GM19025 (cell line): ENCODE measurements at regions not wholly inside any gene's neighbourhood (a gene's known extent, or its start where the extent isn't known, plus 50 kb on each side); places are given as distances from the start of the nearest gene placed in this dataset.
"Not testable (repeated sequence)": the region's sequence is repeated elsewhere in the genome, so short reads cannot be mapped to it uniquely, and the experiment has no call there.

Source experiments
- ATAC-seq: cut with Tn5 transposase; IDR thresholded peaks from one replicate; pipeline ENCODE4 v1.9.1; 2021; ENCODE audit warnings: mild to moderate bottlenecking, low read depth, moderate library complexity; ENCODE audit not compliant: unreplicated experiment

DNA sequence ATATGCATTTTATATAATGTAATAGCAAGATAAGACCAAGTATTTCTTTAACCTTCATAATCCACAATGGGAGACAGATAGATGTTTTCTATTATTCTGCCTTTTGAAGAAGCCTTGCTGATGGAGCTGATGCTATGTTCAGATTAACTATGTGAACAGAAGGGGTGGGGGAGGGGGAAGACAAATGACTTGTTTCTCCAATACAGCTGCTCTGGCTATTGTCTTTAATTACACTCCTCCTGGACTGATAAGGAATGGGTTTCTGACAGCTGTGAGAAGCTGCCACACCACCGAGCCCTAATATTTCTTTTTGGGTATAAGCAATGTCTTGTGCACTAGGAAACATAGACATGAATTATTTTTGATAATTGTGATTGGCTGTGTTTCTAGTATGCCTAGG is 62.0 kb downstream of the CAVIN4 start:
- no peak for ATAC-seq

DNA sequence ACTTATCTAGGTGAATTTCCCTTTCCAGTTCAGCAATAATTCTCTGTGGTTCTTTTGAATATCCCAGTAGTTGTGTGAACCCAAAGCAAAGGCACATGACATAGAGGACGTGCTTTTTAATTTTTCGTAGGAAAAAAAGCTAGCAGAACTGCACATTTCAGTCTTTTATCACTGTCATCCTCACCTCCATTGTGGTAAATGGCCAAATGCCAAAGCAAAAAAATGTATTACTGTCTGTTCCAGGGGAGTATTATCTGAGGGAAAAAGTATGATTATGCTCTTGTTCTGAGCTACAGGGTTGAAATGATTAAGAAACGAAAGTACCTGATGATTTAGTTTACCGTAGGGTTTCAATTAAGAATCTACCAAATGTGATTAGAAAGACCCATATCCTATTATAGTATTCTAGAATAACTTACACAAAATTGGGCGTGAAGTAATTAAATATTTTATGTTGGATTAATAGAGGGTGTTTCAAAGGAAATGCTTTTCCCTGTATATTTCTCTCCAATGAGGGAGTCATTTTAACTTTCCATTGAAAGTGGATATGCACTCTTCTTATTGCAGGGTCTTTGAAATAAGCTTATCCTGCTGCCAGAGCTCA is 62.7 kb downstream of the CAVIN4 start:
- ATAC-seq: no peak

DNA sequence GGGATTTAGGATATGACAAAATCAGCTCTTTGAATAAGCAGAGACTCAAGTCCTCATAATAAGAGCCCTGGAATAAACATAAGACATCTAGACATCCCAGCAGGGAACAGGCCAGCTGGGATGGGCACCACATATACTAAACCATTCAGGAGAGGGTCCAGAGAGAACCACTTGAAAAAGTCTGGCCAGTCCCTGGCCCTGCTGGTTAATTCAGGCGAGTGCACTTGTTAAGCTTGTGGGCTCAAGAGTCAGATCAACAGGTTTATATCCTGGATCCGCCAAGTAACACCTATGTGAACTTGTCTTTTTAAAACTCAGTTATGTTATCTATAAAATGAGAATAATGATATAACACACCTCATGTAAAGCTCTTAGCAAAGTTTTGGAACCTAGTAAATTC is 63.3 kb downstream of the CAVIN4 start:
- ATAC-seq: no peak

DNA sequence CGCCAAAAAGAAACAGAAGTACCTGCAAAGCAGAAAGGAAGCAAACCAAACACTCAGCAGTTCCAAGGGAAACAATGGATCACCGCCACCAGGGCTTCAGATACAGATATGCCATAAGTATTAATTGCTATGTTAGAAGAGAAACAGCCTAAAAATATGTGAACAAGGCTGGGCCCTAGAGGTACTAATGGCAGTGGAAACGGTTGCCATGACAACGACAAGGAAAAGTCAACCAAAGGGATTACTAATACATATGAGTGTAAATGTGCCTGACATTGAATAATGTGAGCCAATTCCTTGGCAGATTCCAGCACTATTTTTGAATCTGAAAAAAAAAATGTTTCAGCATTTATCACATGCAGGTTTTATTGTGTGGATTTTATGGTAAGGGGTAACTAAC is 75.0 kb downstream of the CAVIN4 start:
- ATAC-seq: no peak

DNA sequence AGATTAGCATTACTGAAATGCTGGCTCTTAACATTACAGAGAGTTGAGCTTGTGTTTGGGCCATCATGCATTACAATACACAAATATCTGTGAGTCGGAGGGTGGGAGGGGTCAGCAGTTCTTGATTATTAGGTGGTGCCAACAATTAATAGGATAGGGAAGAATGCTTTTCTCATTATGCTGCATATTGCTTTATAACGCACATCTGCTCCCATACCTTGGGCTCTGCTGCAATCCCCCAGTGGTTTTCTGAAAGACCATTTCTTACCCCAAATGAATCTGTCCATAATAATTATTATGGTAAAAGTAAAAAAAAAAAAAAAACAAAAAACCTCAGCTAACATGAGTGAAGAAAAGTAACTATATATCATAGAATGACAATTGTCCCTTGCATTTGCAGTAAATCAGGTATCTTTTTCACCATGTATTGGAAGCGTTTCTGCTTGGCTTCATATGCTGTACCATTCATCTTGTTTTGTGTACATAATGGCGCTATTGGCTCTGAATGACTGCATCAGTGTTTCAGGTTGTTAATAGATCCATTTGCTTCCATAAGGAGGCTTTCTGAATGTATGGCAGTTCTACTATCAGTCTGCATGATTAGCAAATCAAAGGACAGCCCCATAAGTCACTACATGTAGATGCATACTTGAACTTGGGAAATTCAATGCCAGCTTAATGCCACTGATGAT is 75.9 kb downstream of the CAVIN4 start:
- ATAC-seq: no peak

DNA sequence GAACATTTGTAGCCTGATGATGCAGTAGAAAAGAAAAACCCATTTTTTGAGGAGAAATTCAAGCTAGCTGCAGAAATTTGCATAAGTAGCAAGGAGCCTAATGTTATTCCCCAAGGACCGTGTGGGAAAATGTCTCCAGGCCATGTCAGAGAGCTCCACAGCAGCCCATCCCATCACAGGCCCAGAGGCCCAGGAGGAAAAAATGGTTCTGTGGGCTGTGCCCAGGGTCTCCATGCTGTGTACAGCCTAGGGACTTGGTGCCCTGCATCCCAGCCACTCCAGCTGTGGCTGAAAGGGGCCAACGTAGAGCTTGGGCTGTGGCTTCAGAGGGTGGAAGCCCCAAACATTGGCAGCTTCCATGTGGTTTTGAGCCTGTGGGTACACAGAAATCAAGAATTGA is 79.0 kb downstream of the CAVIN4 start:
- not testable (repeated sequence) for ATAC-seq

DNA sequence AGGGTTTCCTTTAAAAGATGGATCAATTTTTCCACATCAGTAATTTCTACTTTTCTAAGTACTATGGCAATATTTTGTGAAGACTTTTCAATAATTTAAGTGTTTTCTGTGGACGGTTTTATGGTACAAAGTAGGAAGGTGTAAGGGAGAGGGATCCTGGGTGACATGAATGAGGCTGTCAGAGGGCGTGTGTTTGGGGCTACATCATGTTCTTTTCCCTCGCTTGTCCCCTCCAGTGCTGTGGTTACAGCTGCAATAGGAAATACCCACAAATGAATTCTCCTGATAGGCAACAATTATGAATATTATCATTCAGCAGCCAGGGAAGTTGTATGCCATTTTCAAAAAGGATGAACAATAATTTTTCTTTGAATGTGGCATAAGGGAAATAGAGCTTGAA is 83.8 kb downstream of the CAVIN4 start:
- no peak for ATAC-seq

DNA sequence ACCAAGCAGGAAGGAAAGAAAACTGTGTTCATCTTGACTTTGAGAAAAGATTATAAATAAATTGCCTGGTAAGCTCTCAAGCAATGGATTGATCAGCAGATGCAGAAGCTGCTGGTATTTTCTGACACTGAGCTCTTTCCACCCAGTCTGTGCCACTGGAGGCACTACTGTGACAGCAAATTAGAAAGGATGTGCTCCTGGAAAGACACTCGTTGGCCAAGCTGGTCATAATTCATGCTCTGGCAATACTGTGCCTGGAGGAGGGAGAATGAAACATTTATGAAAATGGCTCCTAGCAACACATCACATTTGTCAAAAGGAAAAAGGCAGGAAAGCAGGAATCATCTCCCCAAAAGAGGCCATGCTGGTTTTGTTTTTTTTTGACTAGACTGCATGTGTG is 84.2 kb downstream of the CAVIN4 start:
- ATAC-seq: no peak

DNA sequence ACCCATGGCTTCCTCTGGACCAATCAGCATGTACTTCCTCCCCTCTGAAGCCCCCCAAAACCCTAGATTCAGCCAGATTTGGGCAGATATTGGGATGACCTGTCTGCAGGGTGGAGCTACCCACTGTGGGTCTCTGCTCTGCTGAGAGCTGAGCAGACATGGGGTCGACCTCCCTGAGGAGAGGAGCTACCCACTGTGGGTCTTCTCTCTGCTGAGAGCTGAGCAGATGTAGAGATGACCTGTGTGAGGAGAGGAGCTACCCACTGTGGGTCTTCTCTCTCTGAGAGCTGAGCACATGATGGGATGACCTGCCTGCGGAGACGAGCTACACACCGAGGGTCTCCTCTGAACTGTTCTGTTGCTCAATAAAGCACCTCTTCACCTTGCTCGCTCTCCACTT is 89.6 kb downstream of the CAVIN4 start:
- no peak for ATAC-seq

DNA sequence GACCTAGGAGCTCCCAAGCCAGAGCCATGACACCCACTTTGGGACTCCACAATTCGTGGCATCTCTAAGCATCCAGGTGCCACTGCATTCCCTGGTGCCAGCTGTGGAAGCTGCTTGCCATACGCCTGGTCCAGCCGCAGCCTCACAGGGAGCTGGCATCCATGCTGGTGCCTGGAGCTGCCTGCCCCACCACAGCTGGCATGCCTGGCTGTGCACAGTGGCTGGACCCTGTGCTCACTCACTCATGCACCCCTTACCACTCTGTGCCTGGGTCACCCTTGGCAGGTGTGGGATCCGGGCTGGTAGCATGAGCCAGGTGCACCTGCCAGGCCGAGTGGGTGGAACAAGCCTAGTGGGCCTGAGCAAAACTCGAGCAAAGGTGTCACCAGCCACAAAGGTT is 90.1 kb downstream of the CAVIN4 start:
- no peak for ATAC-seq

DNA sequence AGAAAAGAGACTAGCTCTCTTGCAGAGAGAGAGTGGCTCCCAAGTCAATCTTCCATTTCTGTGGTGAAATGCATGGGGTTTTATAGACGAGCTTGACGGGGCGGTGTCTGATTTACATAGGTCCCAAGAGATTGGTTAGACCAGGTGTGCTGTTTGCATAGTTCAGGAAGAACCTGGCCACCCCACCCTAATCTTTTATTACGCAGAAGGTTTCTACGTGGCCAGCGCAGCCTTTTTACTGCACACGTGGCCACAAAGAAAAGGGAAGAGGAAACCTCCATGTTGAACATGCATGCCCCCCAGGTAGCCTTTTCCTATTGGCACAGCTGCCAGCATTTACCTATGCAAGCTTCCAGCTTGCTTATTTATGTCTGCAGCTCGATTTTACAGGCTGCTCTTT is 92.1 kb downstream of the CAVIN4 start:
- no peak for ATAC-seq

DNA sequence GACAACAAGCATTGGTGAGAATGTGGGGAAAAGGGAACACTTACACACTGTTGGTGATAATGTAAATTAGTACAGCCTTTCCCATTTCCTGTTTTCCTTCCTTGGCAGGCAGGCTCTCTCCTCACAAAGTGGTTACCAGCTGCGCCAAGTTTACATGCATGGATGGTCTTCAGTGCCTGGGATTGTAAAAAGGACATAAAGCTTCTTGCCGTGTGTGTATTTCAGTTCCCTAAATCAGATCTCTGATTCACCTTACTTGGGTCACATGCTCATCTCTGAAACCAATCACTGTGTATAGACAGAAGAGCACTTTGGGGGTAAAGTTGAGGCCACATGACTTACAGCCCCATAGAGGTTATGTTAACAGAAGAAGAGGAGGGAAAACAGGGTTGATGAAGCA is 92.8 kb downstream of the CAVIN4 start:
- ATAC-seq: no peak

DNA sequence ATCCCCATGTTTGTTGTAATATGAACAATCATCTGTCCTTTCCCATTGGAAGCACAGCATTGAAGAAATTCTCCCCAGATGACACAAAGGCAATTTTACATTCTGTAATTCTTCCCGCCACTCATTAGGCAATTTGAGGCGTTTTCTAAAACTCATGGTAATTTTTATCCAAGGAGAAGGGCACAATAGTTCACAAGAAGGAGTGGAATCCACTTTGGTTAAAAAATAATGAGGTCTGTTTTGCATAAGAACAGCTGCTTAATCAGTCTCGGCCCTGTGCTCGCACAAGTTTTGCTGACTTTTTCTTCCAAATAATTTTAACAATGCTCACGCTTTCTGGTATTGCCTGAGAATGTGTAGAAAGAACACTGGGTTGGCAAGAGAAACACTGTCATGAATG is 94.0 kb downstream of the CAVIN4 start:
- no peak for ATAC-seq

DNA sequence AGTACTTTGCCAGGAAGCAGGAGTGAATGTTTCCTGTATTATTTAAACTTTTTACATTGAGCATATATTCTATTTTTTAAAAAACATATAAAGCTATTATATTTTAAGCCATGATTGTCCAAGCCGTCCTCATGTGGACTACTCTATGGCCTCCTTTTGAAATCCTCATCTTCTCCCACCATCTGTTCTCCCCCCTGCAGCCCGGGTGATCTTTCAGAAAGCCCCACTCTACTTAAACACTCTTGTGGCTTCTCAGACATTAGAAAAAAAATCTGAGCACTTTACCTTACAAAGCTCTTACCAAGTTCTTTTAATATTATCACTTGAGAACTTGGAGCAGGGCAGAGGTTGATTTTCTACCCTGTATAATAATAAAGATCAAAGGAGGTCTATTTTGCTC is 95.4 kb downstream of the CAVIN4 start:
- no peak for ATAC-seq

DNA sequence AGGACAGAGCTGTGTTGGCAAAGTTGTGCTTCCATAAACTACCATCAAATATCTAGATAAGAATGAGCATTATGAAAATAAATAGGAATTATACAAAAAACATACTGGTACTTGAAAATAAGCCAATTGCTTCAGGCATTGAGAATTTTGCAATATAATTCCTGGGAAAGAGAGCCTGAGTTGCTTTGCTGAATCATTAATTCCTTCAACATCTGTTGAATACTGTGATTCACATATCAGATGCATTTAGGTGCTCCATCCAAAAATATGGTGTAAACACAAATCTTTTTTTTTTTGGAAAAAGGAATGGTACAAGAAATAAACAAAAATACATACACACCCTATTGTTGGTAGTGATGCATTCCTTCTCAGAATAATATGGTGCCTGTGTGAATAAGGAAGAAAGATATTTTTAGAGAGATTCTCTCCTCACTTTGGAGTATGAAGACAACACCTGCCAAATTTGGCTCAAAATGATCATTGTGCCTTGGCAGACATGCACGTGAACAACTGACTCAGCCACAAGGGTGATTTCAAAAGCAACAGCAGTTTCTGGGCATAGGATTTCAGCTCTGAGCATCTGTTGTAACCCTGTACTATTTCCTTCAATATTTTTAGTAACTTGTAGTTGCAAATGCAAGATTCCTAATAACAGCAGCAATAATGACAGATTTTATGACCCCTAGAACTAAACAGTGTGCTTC is 96.7 kb downstream of the CAVIN4 start:
- no peak for ATAC-seq

DNA sequence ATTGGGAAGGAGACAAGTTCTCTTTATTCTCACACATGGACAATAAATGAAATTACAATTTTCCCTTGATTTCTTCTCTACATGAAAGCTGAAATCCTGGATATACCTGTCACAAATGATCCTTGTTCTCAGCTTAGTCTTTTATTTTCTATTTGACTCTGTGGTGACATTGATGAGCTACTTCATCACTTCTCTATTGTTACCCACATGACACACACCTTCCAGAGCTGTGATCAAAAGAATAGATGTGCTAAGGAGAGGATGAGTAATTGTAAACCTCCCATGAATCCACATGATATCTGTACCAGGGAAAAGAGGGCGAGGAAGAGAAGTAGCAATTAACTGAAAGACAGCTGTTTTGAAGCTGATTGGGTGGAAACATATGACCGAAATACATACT is 102.0 kb downstream of the CAVIN4 start:
- no peak for ATAC-seq

DNA sequence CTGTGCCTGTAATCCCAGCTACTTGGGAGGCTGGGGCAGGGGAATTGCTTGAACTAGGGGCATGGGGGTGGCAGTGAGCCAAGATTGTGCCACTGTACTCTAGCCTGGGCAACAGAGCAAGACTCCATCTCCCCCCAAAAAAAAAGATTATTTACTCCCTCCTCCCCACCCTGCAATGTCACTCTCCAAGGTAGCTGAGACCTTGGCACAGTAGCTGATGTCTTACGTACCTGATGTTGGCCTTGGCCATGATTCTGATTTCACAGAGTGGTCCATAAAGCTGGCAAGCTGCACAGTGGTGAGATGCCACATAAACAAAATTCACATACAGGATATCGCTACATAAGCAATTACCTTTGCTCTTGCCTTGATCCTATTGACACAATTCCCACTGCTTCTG is 108.5 kb downstream of the CAVIN4 start:
- no peak for ATAC-seq

DNA sequence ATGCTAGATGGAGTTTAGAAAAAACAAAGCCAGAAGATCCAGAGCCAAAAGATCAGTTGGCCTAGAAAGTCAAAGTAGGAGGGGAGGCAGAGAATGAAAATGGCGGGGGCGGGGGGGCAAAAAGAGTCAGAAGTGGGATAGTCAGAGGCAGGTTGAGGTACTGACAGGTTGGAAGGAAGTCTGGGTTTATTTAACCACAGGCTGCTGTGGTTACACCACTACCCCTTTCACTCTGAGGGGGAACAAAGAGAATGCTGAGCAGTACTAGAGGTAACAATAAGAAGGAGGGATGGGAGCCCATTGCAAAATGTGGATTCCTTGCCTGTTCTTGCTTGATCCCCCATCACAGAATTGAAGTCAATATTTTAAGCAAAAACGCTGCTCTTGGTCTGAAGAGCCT is 111.8 kb downstream of the CAVIN4 start:
- ATAC-seq: no peak

DNA sequence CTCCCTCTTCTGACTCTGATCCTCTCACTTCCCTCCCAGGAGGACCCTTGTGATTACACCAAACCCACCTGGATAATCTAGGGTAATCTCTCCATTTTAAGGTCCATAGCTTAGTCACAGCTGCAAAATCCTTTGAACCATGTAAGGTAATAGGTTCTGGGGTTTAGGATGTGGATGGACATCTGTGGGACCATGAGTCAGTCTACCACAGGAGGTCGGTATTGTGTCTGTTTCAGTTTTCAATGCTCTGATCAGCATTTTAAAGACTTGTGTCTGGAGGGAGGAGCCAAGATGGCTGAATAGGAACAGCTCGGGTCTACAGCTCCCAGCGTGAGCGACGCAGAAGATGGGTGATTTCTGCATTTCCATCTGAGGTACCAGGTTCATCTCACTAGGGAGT is 112.6 kb downstream of the CAVIN4 start:
- ATAC-seq: no peak

DNA sequence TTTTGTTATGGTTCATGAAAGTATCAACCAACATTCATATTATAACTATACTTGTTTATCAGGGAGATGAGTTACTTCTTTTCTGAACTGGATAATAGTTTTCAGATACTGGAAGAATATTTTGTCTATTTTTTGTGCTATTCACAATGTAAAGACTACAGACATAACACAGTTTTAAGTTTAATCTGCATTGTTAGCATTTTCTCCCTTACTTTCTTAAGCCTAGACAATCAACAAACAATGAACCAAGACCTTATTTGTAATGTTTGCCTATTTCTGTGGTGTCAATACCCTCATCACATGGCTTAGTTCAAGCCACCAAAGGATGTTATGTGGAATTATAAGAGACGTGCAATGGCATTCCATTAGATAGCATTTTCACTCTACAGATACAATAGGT is 119.5 kb downstream of the CAVIN4 start:
- ATAC-seq: no peak

DNA sequence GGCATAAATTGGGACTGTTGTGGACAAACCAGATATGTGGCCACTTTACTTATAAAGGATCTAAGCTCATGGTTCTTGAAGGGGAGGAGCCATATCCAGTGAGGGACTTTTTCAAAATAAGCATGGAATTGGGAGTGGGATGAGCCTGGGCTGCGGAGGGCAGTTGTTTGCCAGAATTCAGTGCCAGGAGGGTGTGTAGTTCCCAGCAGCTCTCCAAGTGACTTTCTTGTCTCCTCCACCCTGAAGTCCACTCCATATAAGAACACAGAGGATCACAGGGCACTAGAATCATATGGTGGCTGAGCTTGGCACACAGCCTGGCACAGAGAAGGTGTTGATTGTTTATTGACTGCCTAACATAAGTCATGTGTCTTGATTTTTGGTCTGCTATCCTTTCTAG is 121.1 kb downstream of the CAVIN4 start:
- no peak for ATAC-seq

DNA sequence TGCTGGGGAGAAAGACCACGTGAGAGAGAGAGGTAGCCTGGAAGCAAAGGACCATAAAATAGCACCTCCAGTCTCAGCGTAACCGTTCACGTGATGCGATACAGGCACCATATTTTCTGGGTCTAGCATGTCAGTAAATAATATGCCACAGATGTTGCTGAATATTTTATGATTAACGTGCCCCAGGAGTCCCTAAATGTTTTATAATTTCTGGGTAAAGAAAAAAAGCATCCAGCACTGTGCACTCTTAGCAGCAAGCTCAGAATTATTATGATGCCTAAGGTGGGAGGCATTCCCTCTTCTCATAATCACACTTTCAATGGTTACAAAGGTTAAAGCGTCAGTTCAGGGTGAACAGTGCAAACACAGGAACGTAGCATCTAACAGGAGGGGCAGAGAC is 121.8 kb downstream of the CAVIN4 start:
- ATAC-seq: no peak
